ENCODE measurements at regions not wholly inside any gene's neighbourhood (a gene's known extent, or its start where the extent isn't known, plus 50 kb on each side); places are given as distances from the start of the nearest gene placed in this dataset.

DNA sequence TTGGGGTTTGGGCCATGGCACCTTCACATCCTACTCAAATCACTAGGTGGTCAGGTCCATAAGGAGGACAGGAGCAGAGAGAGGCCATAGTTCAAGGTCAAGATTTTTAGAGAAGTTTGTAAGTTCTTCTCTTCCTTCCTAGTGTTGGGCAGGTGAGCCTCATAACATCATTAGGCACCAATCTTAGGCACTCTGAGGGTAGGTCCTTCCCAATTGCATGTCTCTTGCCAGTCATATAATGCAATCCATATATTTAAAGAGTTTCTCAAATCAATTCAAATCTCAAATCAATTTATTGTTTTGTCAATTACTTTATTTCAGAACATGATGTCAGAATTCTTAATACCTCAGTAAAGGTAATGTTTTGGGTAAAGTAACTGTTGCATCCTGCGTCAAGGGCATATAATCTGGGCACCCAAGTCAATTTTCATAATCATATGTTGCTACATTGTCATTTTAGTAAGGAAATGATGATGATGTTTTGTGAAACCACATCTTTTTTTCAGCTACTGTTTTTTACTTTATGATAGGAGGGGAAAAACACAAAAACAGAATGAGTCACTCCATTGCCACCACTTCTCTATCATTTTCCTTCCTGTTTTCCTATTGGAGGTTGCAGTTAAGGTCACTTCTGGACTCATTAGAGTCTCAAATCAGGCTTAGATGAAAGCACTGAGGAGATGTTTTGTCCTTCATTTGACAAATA, 122.7 kb downstream of the UCHL5 start:
- SMC1A ChIA-PET (ENCODE audit: uncharacterized antibody, unreplicated experiment): interaction anchor here (1.4 kb wide), 1 partner anchor 11 kb away, joined by 4 read pairs; no protein-coding TSS in a partner anchor
- RAD21 ChIA-PET (ENCODE audit: unreplicated experiment): no interaction called here

GRCh38 chr1:192937128-192937527, 122.0 kb downstream of the UCHL5 start:
- Histone ChIP-seq H3K9me3 (replicated peaks; ENCODE audit: control insufficient read depth, insufficient read depth, low read length) (no peaks in the 10 kb centered on the region), H3K4me3 (no peak overlapping the region), H3K27ac (ENCODE audit: control insufficient read depth, insufficient read depth) (no peak overlapping the region), H3K36me3 (ENCODE audit: control insufficient read depth in 2 of 2, insufficient read depth in 2 of 2, low read length in 1 of 2) (no peaks in the 10 kb centered on the region), H3K4me1 (ENCODE audit: control insufficient read depth, insufficient read depth, low read length) (no peaks in the 10 kb centered on the region; the same call in 1 of the 2 replicates), H3K9ac (ENCODE audit: control insufficient read depth, insufficient read depth, low read length) (no peak overlapping the region), H3K4me2 (ENCODE audit: control insufficient read depth, insufficient read depth) (no peak overlapping the region), H3K27me3 (replicated peaks in 1 of 2; ENCODE audit: control insufficient read depth in 2 of 2, insufficient read depth in 2 of 2, low read length in 1 of 2) (no peaks in the 10 kb centered on the region), H3K79me2 (ENCODE audit: control insufficient read depth, insufficient read depth, low read length) (no peaks in the 10 kb centered on the region), H2AFZ (ENCODE audit: control insufficient read depth, low read depth, low read length) (no peak overlapping the region), H4K20me1 (ENCODE audit: control insufficient read depth, insufficient read depth) (no peaks in the 10 kb centered on the region)
- DNase-seq (ENCODE audit: low read depth, low spot score) (no peak), FAIRE-seq (no peak), ATAC-seq (peak; percentile 23; the same call in 1 of the 3 replicates)
- intact Hi-C loops (cut with micrococcal nuclease; ENCODE audit: unreplicated experiment): no loop called here
- 90% methylated on average over 1 of the region's 1 CpG for whole genome bisulfite sequencing (ENCODE audit: insufficient coverage, insufficient replicate concordance, low lambda C conversion rate, missing lambda C conversion rate)
- ChIA-PET SMC1A (ENCODE audit: uncharacterized antibody, unreplicated experiment) (interaction anchor here (1.4 kb wide), 1 partner anchor 10 kb away, joined by 4 read pairs; no protein-coding TSS in a partner anchor), POLR2A (no interaction called here), RAD21 (ENCODE audit: unreplicated experiment) (no interaction called here), CTCF (no interaction called here)
- no TSS peak for BruUV-seq (replicated peaks)
- in situ Hi-C loops (cut with MboI): no loop called here
- TF ChIP-seq EED (IDR thresholded peaks at IDR 0.05; ENCODE audit: low read depth) (no peak), SIX5 (IDR thresholded peaks at IDR 0.05; ENCODE audit: low read depth, low read length, severe bottlenecking) (no peak), HDAC2 (IDR thresholded peaks at IDR 0.05) (no peak), SMARCA5 (IDR thresholded peaks at IDR 0.05) (no peak), HDAC6 (IDR thresholded peaks at IDR 0.05; ENCODE audit: unreplicated experiment) (no peak), NKRF (conservative IDR thresholded peaks at IDR 0.05) (no peak)

More for the DNA sequence above, 122.7 kb downstream of the UCHL5 start:
- Histone ChIP-seq H3K27ac (ENCODE audit: control insufficient read depth, insufficient read depth) (no peak overlapping the region), H2AFZ (ENCODE audit: control insufficient read depth, low read depth, low read length) (no peak overlapping the region), H4K20me1 (ENCODE audit: control insufficient read depth, insufficient read depth) (no peaks in the 10 kb centered on the region), H3K4me3 (no peak overlapping the region), H3K9me3 (replicated peaks; ENCODE audit: control insufficient read depth, insufficient read depth, low read length) (no peaks in the 10 kb centered on the region), H3K36me3 (ENCODE audit: control insufficient read depth in 2 of 2, insufficient read depth in 2 of 2, low read length in 1 of 2) (no peaks in the 10 kb centered on the region), H3K4me2 (ENCODE audit: control insufficient read depth, insufficient read depth) (no peak overlapping the region), H3K79me2 (ENCODE audit: control insufficient read depth, insufficient read depth, low read length) (no peaks in the 10 kb centered on the region), H3K4me1 (ENCODE audit: control insufficient read depth, insufficient read depth, low read length) (no peaks in the 10 kb centered on the region; the same call in 1 of the 2 replicates), H3K9ac (ENCODE audit: control insufficient read depth, insufficient read depth, low read length) (no peak overlapping the region), H3K27me3 (replicated peaks in 1 of 2; ENCODE audit: control insufficient read depth in 2 of 2, insufficient read depth in 2 of 2, low read length in 1 of 2) (no peaks in the 10 kb centered on the region)
- intact Hi-C loops (cut with micrococcal nuclease; ENCODE audit: unreplicated experiment) (no loop called here), in situ Hi-C loops (cut with MboI) (no loop called here)
- ATAC-seq: peak; percentile 74
- ChIA-PET POLR2A (no interaction called here), CTCF (interaction anchor here (0.8 kb wide), 1 partner anchor 140 kb away, joined by 3 read pairs; no protein-coding TSS in a partner anchor)
- FAIRE-seq: peak; percentile 49
- no peak for DNase-seq (ENCODE audit: low read depth, low spot score)
- 32% methylated on average over 1 of the region's 1 CpG for WGBS (ENCODE audit: insufficient coverage, insufficient replicate concordance, low lambda C conversion rate, missing lambda C conversion rate)
- TF ChIP-seq CREB1 (IDR thresholded peaks at IDR 0.05; ENCODE audit: low read depth): 0 out of 2 replicates have a peak, but pooled peaks have one; percentile 17
- no peak for TF ChIP-seq PAX8 (IDR thresholded peaks at IDR 0.05)
- peak in 1 of 2 experiments; percentile 80; a peak in 1 of 4 replicates for TF ChIP-seq ETV6 (conservative IDR thresholded peaks at IDR 0.05 in 1 of 2, IDR thresholded peaks at IDR 0.05 in 1 of 2; ENCODE audit: borderline replicate concordance in 1 of 2, low read depth in 1 of 2)
- peak; percentile 33; the same call in 1 of the 2 replicates for TF ChIP-seq GABPA (IDR thresholded peaks at IDR 0.05; ENCODE audit: low read depth)
- TF ChIP-seq CREM (IDR thresholded peaks at IDR 0.05; ENCODE audit: low read depth): peak; percentile 24; the same call in 1 of the 2 replicates
- peak; percentile 70 for TF ChIP-seq RUNX3 (IDR thresholded peaks at IDR 0.05; ENCODE audit: low read length)
- TF ChIP-seq JUNB (IDR thresholded peaks at IDR 0.05): peak; percentile 79
- TF ChIP-seq CHD4 (IDR thresholded peaks at IDR 0.05): no peak
- TF ChIP-seq, protein P1, sequence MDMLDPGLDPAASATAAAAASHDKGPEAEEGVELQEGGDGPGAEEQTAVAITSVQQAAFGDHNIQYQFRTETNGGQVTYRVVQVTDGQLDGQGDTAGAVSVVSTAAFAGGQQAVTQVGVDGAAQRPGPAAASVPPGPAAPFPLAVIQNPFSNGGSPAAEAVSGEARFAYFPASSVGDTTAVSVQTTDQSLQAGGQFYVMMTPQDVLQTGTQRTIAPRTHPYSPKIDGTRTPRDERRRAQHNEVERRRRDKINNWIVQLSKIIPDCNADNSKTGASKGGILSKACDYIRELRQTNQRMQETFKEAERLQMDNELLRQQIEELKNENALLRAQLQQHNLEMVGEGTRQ (IDR thresholded peaks at IDR 0.05; ENCODE audit: borderline replicate concordance, low read depth, low read length): no peak
- TF ChIP-seq NFIC (IDR thresholded peaks at IDR 0.05; ENCODE audit: low read depth, low read length): peak; percentile 63; the same call in 1 of the 2 replicates
- BruUV-seq (replicated peaks): no TSS peak

All from GM12878 (cell line).